Fibroblast of mammary gland (primary cell): ENCODE measurements at regions not wholly inside any gene's neighbourhood (a gene's known extent, or its start where the extent isn't known, plus 50 kb on each side); places are given as distances from the start of the nearest gene placed in this dataset.

Experiments
- DNase-seq: peaks from one replicate; pipeline ENCODE4 v3.0.0-alpha.2; 2010; ENCODE audit warnings: low read depth
- H3K4me3 ChIP-seq: 2 replicates; pipeline ENCODE4 v1.5.1; 2011; ENCODE audit warnings: low read depth, mild to moderate bottlenecking, low read length, moderate library complexity; ENCODE audit not compliant: control insufficient read depth
- CTCF ChIP-seq: conservative IDR thresholded peaks from 2 replicates; pipeline ENCODE4 v1.5.1; 2011; ENCODE audit warnings: low read depth, low read length, inconsistent platforms; ENCODE audit not compliant: control insufficient read depth, insufficient read depth

GRCh38 chr16:49972280-49972679 is 52.7 kb upstream of the CNEP1R1 start:
- no peak for TF ChIP-seq CTCF
- H3K4me3 ChIP-seq, result no peak overlapping the region
- DNase-seq, result no peak

GRCh38 chr16:49972961-49973360 is 52.1 kb upstream of the CNEP1R1 start:
- no peak overlapping the region for H3K4me3 ChIP-seq
- no peak for DNase-seq
- TF ChIP-seq CTCF, result no peak
